HCT116 (cell line): ENCODE measurements at regions not wholly inside any gene's neighbourhood (a gene's known extent, or its start where the extent isn't known, plus 50 kb on each side); places are given as distances from the start of the nearest gene placed in this dataset.

Experiments used
- ATAC-seq: fragments of 200-7000 bp; cut with Tn5 transposase; 2 replicates; pipeline ENCODE4 v1.9.1; 2020; ENCODE audit warnings: mild to moderate bottlenecking, moderate library complexity
- BruUV-seq: library from RNA; stranded (reverse); fragments of 400-500 nt; replicated peaks from 2 replicates; lab custom pipeline; 2021; lab: Mats Ljungman, UMichigan
- CTCF ChIA-PET: fragments of 300-600 bp; sonication (Branson Sonifier 250); formaldehyde crosslinking; loops from one replicate; lab custom pipeline; 2021; ENCODE audit warnings: antibody characterized with exemption; lab: Charles Lee
- POLR2A ChIA-PET: fragments of 300-600, 350-600 bp; sonication (Branson Sonifier 250); formaldehyde crosslinking; loops from one replicate; lab custom pipeline; 2021; ENCODE audit warnings: antibody characterized with exemption; lab: Charles Lee
- RAD21 ChIA-PET, 2 experiments: fragments of 300-600 bp; sonication (Branson Sonifier 250); formaldehyde crosslinking; loops; one replicate each; lab custom pipeline; 2023; ENCODE audit warnings: low total read pairs in 2 of 2; ENCODE audit not compliant: uncharacterized antibody in 2 of 2, unreplicated experiment in 2 of 2, low non-redundant PET in 1 of 2; lab: Charles Lee
- DNase-seq: peaks from one replicate; pipeline ENCODE4 v3.0.0-alpha.2; 2010; ENCODE audit warnings: low read depth, low spot score
- H2AFZ ChIP-seq: fragments of 200-600 bp; shearing (Covaris generic), sonication (generic); 2 replicates; pipeline ENCODE4 v1.6.1; 2017; ENCODE audit warnings: low read depth, mixed run types, mixed read lengths, antibody characterized with exemption, low read length; ENCODE audit not compliant: poor library complexity, severe bottlenecking
- H3K27ac ChIP-seq: 2 replicates; pipeline ENCODE4 v1.5.1; 2012; ENCODE audit warnings: low read depth, low read length
- H3K27me3 ChIP-seq: fragments of 200-600 bp; sonication (generic); 2 replicates; pipeline ENCODE4 v1.6.1; 2016; ENCODE audit warnings: mixed run types, low read length, mixed read lengths; ENCODE audit not compliant: insufficient read depth
- H3K36me3 ChIP-seq, 2 experiments: fragments of 200-500 bp in 1 of 2; fragments of 200-600 bp in 1 of 2; sonication (Bioruptor generic) in 1 of 2; sonication (generic) in 1 of 2; 2 replicates each; pipeline versions ENCODE4 v1.5.1 to v1.6.1; 2014 to 2016; ENCODE audit warnings: low read length in 2 of 2, inconsistent platforms in 1 of 2, mixed read lengths in 1 of 2, mixed run types in 1 of 2; ENCODE audit not compliant: insufficient read depth in 2 of 2, control insufficient read depth in 1 of 2
- H3K4me1 ChIP-seq, 2 experiments: fragments of 200-600 bp in 1 of 2; sonication (generic) in 1 of 2; 2 replicates each; pipeline versions ENCODE4 v1.5.1 to v1.6.1; 2012 to 2017; ENCODE audit warnings: low read length in 2 of 2, inconsistent platforms in 1 of 2, mild to moderate bottlenecking in 1 of 2, mixed read lengths in 1 of 2, mixed run types in 1 of 2, moderate library complexity in 1 of 2; ENCODE audit not compliant: insufficient read depth in 2 of 2, control insufficient read depth in 1 of 2
- H3K4me2 ChIP-seq: fragments of 200-600 bp; sonication (generic); 2 replicates; pipeline ENCODE4 v1.6.1; 2017; ENCODE audit warnings: mixed run types, low read length, mixed read lengths
- H3K4me3 ChIP-seq, 2 experiments: fragments of 200-600 bp in 1 of 2; sonication (generic) in 1 of 2; replicated peaks in 1 of 2; 2 replicates each; pipeline ENCODE4 v1.5.1; 2011 to 2016; ENCODE audit warnings: low read length in 2 of 2, control low read depth in 1 of 2, low read depth in 1 of 2, mild to moderate bottlenecking in 1 of 2, mixed read lengths in 1 of 2, mixed run types in 1 of 2
- H3K79me2 ChIP-seq: fragments of 200-600 bp; sonication (generic); 2 replicates; pipeline ENCODE4 v1.6.1; 2017; ENCODE audit warnings: mild to moderate bottlenecking, mixed run types, low read length, moderate library complexity, mixed read lengths; ENCODE audit not compliant: insufficient read depth
- H3K9ac ChIP-seq: fragments of 200-600 bp; sonication (generic); 2 replicates; pipeline ENCODE4 v1.6.1; 2016; ENCODE audit warnings: low read length, mixed read lengths
- H3K9me2 ChIP-seq: fragments of 200-600 bp; sonication (generic), shearing (Covaris generic); 2 replicates; pipeline ENCODE4 v1.6.1; 2017; ENCODE audit warnings: mixed run types, mild to moderate bottlenecking, moderate library complexity; ENCODE audit not compliant: insufficient read depth
- H3K9me3 ChIP-seq, 2 experiments: fragments of 200-500 bp in 1 of 2; fragments of 200-600 bp in 1 of 2; sonication (Bioruptor generic) in 1 of 2; sonication (generic) in 1 of 2; 2 replicates each; pipeline ENCODE4 v1.6.1; 2014 to 2017; ENCODE audit warnings: low read length in 2 of 2, mixed read lengths in 2 of 2, inconsistent platforms in 1 of 2, low read depth in 1 of 2, mild to moderate bottlenecking in 1 of 2, mixed run types in 1 of 2, moderate library complexity in 1 of 2; ENCODE audit not compliant: control insufficient read depth in 1 of 2, insufficient read depth in 1 of 2
- H4K20me1 ChIP-seq: fragments of 200-600 bp; sonication (generic), shearing (Covaris generic); 2 replicates; pipeline ENCODE4 v1.6.1; 2017; ENCODE audit warnings: mixed run types, mild to moderate bottlenecking, moderate library complexity; ENCODE audit not compliant: insufficient read depth
- ATF3 ChIP-seq: IDR thresholded peaks from 2 replicates; pipeline ENCODE4 v1.6.1; 2012
- CBX3 ChIP-seq: IDR thresholded peaks from 2 replicates; pipeline ENCODE4 v1.6.1; 2012; ENCODE audit warnings: low read depth
- CTCF ChIP-seq, 3 experiments: fragments of 200-600 bp in 1 of 3; sonication (generic) in 1 of 3; IDR thresholded peaks in 2 of 3; conservative IDR thresholded peaks in 1 of 3; 2 replicates each; pipeline ENCODE4 v1.5.1; 2012 to 2017; ENCODE audit warnings: low read depth in 2 of 3, low read length in 2 of 3, antibody characterized with exemption in 1 of 3, borderline replicate concordance in 1 of 3, control low read depth in 1 of 3, mild to moderate bottlenecking in 1 of 3, mixed read lengths in 1 of 3, mixed run types in 1 of 3, moderate library complexity in 1 of 3; ENCODE audit not compliant: insufficient read depth in 1 of 3
- EGR1 ChIP-seq: IDR thresholded peaks from 2 replicates; pipeline ENCODE4 v1.6.1; 2012; ENCODE audit warnings: low read depth
- ELF1 ChIP-seq: IDR thresholded peaks from 2 replicates; pipeline ENCODE4 v1.6.1; 2012; ENCODE audit warnings: low read depth, borderline replicate concordance
- EZH2phosphoT487 ChIP-seq: fragments of 200-600 bp; IDR thresholded peaks from 2 replicates; pipeline ENCODE4 v1.6.1; 2018; ENCODE audit warnings: antibody characterized with exemption, borderline replicate concordance
- FOSL1 ChIP-seq: IDR thresholded peaks from 2 replicates; pipeline ENCODE4 v1.6.1; 2012; ENCODE audit warnings: low read depth
- MAX ChIP-seq: IDR thresholded peaks from 2 replicates; pipeline ENCODE4 v1.6.1; 2012
- POLR2A ChIP-seq: IDR thresholded peaks from 2 replicates; pipeline ENCODE4 v1.7.0; 2011; ENCODE audit warnings: borderline replicate concordance; ENCODE audit not compliant: insufficient read depth, insufficient read length; ENCODE audit errors: extremely low read depth
- REST ChIP-seq: IDR thresholded peaks from 2 replicates; pipeline ENCODE4 v1.6.1; 2012; ENCODE audit warnings: low read depth
- SIN3A ChIP-seq: IDR thresholded peaks from 2 replicates; pipeline ENCODE4 v1.6.1; 2012; ENCODE audit warnings: low read depth
- SP1 ChIP-seq: IDR thresholded peaks from 2 replicates; pipeline ENCODE4 v1.6.1; 2012; ENCODE audit warnings: low read depth
- YY1 ChIP-seq: IDR thresholded peaks from 2 replicates; pipeline ENCODE4 v1.6.1; 2011; ENCODE audit warnings: low read length, low read depth, moderate library complexity, mild to moderate bottlenecking; ENCODE audit not compliant: insufficient replicate concordance; ENCODE audit errors: extremely low read depth
- ZBTB33 ChIP-seq: IDR thresholded peaks from 2 replicates; pipeline ENCODE4 v1.6.1; 2011; ENCODE audit warnings: mild to moderate bottlenecking, low read length, moderate library complexity; ENCODE audit not compliant: insufficient replicate concordance; ENCODE audit errors: extremely low read depth
- ZFX ChIP-seq: fragments of 450-650 bp; IDR thresholded peaks from 2 replicates; pipeline ENCODE4 v1.6.1; 2017
- ZNF274 ChIP-seq: fragments of 200-500 bp; sonication (Bioruptor generic); IDR thresholded peaks from 2 replicates; pipeline ENCODE4 v1.6.1; 2014; ENCODE audit warnings: mild to moderate bottlenecking, low read depth, low read length, inconsistent platforms
- intact Hi-C: fragments of 100-400 bp; cut with micrococcal nuclease; formaldehyde crosslinking; loops from 2 replicates; pipeline ENCODE4 v1.10.0; 2022

- TF ChIP-seq ZBTB33 (no peak), SIN3A (no peak), EZH2phosphoT487 (no peak), SP1 (no peak), EGR1 (no peak), ELF1 (no peak), POLR2A (no peak), CBX3 (no peak), ZNF274 (no peak)
Observed at GRCh38 chr3:48070030-48070429, 53.8 kb upstream of the MAP4 start (continued).

- Histone ChIP-seq H3K27ac (no peak overlapping the region), H3K4me3 (no peak overlapping the region), H3K27me3 (no peaks in the 10 kb centered on the region), H4K20me1 (peaks cover 6% of the 10 kb centered on the region; the same call in 1 of the 2 replicates), H3K4me1 (peaks cover 11 to 17% of the 10 kb centered on the region in 2 experiments), H2AFZ (no peak overlapping the region), H3K4me2 (no peak overlapping the region), H3K79me2 (peaks cover 96% of the 10 kb centered on the region), H3K9ac (no peak overlapping the region), H3K36me3 (no peaks in the 10 kb centered on the region), H3K9me2 (no peaks in the 10 kb centered on the region), H3K9me3 (no peaks in the 10 kb centered on the region)
- ChIA-PET CTCF (no interaction called here), RAD21 (no interaction called here), POLR2A (no interaction called here)
- intact Hi-C loops: no loop called here
- no TSS peak for BruUV-seq
- no peak for ATAC-seq
- TF ChIP-seq REST (no peak), ZFX (no peak), YY1 (no peak), ATF3 (no peak), SIN3A (no peak), POLR2A (no peak), EGR1 (no peak), CTCF (IDR thresholded peaks at IDR 0.05 in 2 of 3, conservative IDR thresholded peaks at IDR 0.05 in 1 of 3; ENCODE audit: borderline replicate concordance in 1 of 3, insufficient read depth in 1 of 3, low read depth in 2 of 3, low read length in 2 of 3) (no peak), SP1 (no peak), FOSL1 (no peak), MAX (no peak), CBX3 (no peak), EZH2phosphoT487 (no peak)
- no peak for DNase-seq
Observed at GRCh38 chr3:48069339-48069738, 53.1 kb upstream of the MAP4 start.
